Neural cell (in vitro differentiated cells): ENCODE measurements at regions not wholly inside any gene's neighbourhood (a gene's known extent, or its start where the extent isn't known, plus 50 kb on each side); places are given as distances from the start of the nearest gene placed in this dataset.

Experiments
- H2AFZ ChIP-seq: fragments of 200-600, 300-800 bp; sonication (generic), shearing (Covaris generic); 2 replicates; pipeline ENCODE4 v1.6.0; 2014; ENCODE audit warnings: low read depth, mild to moderate bottlenecking, antibody characterized with exemption, low read length, moderate library complexity
- H3F3A ChIP-seq: fragments of 200-600 bp; shearing (Covaris generic); 2 replicates; pipeline ENCODE4 v1.6.1; 2016; ENCODE audit warnings: mild to moderate bottlenecking, moderate library complexity, mixed read lengths, antibody characterized with exemption, low read length; ENCODE audit not compliant: insufficient read depth, poor library complexity, severe bottlenecking
- H3K27ac ChIP-seq: fragments of 200-600, 300-800 bp; sonication (generic), shearing (Covaris generic); 2 replicates; pipeline ENCODE4 v1.5.1; 2014; ENCODE audit warnings: mild to moderate bottlenecking, low read length, moderate library complexity
- H3K27me3 ChIP-seq: fragments of 300-800, 200-600 bp; sonication (generic), shearing (Covaris generic); 2 replicates; pipeline ENCODE4 v1.6.0; 2014; ENCODE audit warnings: mild to moderate bottlenecking, low read depth, low read length, moderate library complexity; ENCODE audit not compliant: insufficient read depth
- H3K36me3 ChIP-seq: fragments of 300-800, 200-600 bp; sonication (generic), shearing (Covaris generic); 2 replicates; pipeline ENCODE4 v1.5.1; 2014; ENCODE audit warnings: mild to moderate bottlenecking, antibody characterized with exemption, low read length, moderate library complexity; ENCODE audit not compliant: insufficient read depth
- H3K4me2 ChIP-seq: fragments of 300-800, 200-600 bp; sonication (generic), shearing (Covaris generic); 2 replicates; pipeline ENCODE4 v1.6.0; 2014; ENCODE audit warnings: mild to moderate bottlenecking, low read length
- H3K4me3 ChIP-seq: fragments of 300-800, 200-600 bp; sonication (generic), shearing (Covaris generic); 2 replicates; pipeline ENCODE4 v1.5.1; 2014; ENCODE audit warnings: mild to moderate bottlenecking, low read length, moderate library complexity
- H3K79me2 ChIP-seq: fragments of 200-600 bp; shearing (Covaris generic); replicated peaks from 2 replicates; pipeline ENCODE4 v1.6.0; 2014; ENCODE audit warnings: mild to moderate bottlenecking, low read length, moderate library complexity; ENCODE audit not compliant: insufficient read depth
- H3K9ac ChIP-seq: fragments of 300-800, 200-600 bp; sonication (generic), shearing (Covaris generic); 2 replicates; pipeline ENCODE4 v1.6.1; 2016; ENCODE audit warnings: mild to moderate bottlenecking, low read length, mixed read lengths
- H3K9me2 ChIP-seq: fragments of 200-600 bp; shearing (Covaris generic); 2 replicates; pipeline ENCODE4 v1.6.1; 2016; ENCODE audit warnings: mild to moderate bottlenecking, low read length, mixed read lengths; ENCODE audit not compliant: insufficient read depth
- H3K9me3 ChIP-seq: fragments of 200-600, 300-800 bp; sonication (generic), shearing (Covaris generic); 2 replicates; pipeline ENCODE4 v1.6.1; 2016; ENCODE audit warnings: mild to moderate bottlenecking, mixed run types, low read length, moderate library complexity, mixed read lengths
- H4K20me1 ChIP-seq: fragments of 200-600 bp; shearing (Covaris generic); 2 replicates; pipeline ENCODE4 v1.6.1; 2016; ENCODE audit warnings: mild to moderate bottlenecking, mixed run types; ENCODE audit not compliant: insufficient read depth
- CTCF ChIP-seq: fragments of 450-650 bp; IDR thresholded peaks from 2 replicates; pipeline ENCODE4 v1.5.1; 2014; ENCODE audit warnings: antibody characterized with exemption, mild to moderate bottlenecking, moderate library complexity; ENCODE audit not compliant: poor library complexity, severe bottlenecking
- EP300 ChIP-seq: fragments of 450-650 bp; conservative IDR thresholded peaks from 2 replicates; pipeline ENCODE4 v1.6.1; 2014; ENCODE audit warnings: antibody characterized with exemption, mild to moderate bottlenecking, moderate library complexity; ENCODE audit not compliant: poor library complexity, severe bottlenecking
- EZH2 ChIP-seq: fragments of 200-600, 300-800 bp; shearing (Covaris generic), sonication (generic); IDR thresholded peaks from 2 replicates; pipeline ENCODE4 v1.6.1; 2014; ENCODE audit warnings: antibody characterized with exemption, low read length, borderline replicate concordance, mild to moderate bottlenecking; ENCODE audit not compliant: insufficient read depth, poor library complexity, severe bottlenecking
- MXI1 ChIP-seq: fragments of 450-650 bp; conservative IDR thresholded peaks from 2 replicates; pipeline ENCODE4 v1.6.1; 2014; ENCODE audit warnings: antibody characterized with exemption, mild to moderate bottlenecking; ENCODE audit not compliant: poor library complexity, severe bottlenecking
- POLR2AphosphoS5 ChIP-seq: IDR thresholded peaks from 2 replicates; pipeline ENCODE4 v1.6.1; 2012
- RAD21 ChIP-seq: fragments of 450-650 bp; conservative IDR thresholded peaks from 2 replicates; pipeline ENCODE4 v1.6.1; 2014; ENCODE audit warnings: antibody characterized with exemption, mild to moderate bottlenecking, moderate library complexity
- REST ChIP-seq: IDR thresholded peaks from 2 replicates; pipeline ENCODE4 v1.6.1; 2012; ENCODE audit warnings: borderline replicate concordance
- SMC3 ChIP-seq: fragments of 450-650 bp; conservative IDR thresholded peaks from 2 replicates; pipeline ENCODE4 v1.6.1; 2014; ENCODE audit warnings: antibody characterized with exemption, mild to moderate bottlenecking, moderate library complexity; ENCODE audit not compliant: poor library complexity
- TAF1 ChIP-seq: IDR thresholded peaks from 2 replicates; pipeline ENCODE4 v1.6.1; 2012; ENCODE audit warnings: low read depth

GRCh38 chr4:56241500-56241899 lies 145.8 kb downstream of the AASDH start:
- Histone ChIP-seq H3F3A (peaks cover 2% of the 10 kb centered on the region), H3K27me3 (no peaks in the 10 kb centered on the region), H3K9me3 (no peaks in the 10 kb centered on the region), H3K9ac (no peak overlapping the region), H4K20me1 (no peaks in the 10 kb centered on the region), H3K4me3 (no peak overlapping the region), H3K36me3 (no peaks in the 10 kb centered on the region), H3K79me2 (no peaks in the 10 kb centered on the region), H3K27ac (no peak overlapping the region), H3K9me2 (no peaks in the 10 kb centered on the region), H2AFZ (no peak overlapping the region), H3K4me2 (no peak overlapping the region)
- TF ChIP-seq REST (no peak), POLR2AphosphoS5 (no peak), EP300 (no peak), EZH2 (no peak), TAF1 (no peak), MXI1 (no peak), SMC3 (no peak), RAD21 (no peak), CTCF (no peak)

- no peaks in the 10 kb centered on the region for H3K27me3 ChIP-seq
- H3F3A ChIP-seq: peaks cover 2% of the 10 kb centered on the region
- no peaks in the 10 kb centered on the region for H3K9me2 ChIP-seq
- no peak for TF ChIP-seq EP300
- TF ChIP-seq POLR2AphosphoS5: no peak
- no peak for TF ChIP-seq MXI1
- no peak for TF ChIP-seq REST
- no peak for TF ChIP-seq RAD21
- TF ChIP-seq CTCF: no peak
- TF ChIP-seq SMC3: no peak
- no peak for TF ChIP-seq EZH2
- TF ChIP-seq TAF1: no peak
- no peak overlapping the region for H3K27ac ChIP-seq
- no peak overlapping the region for H2AFZ ChIP-seq
- no peaks in the 10 kb centered on the region for H3K36me3 ChIP-seq
- no peaks in the 10 kb centered on the region for H3K79me2 ChIP-seq
- no peaks in the 10 kb centered on the region for H3K9me3 ChIP-seq
- no peak overlapping the region for H3K9ac ChIP-seq
- no peak overlapping the region for H3K4me3 ChIP-seq
- H4K20me1 ChIP-seq: no peaks in the 10 kb centered on the region
- no peak overlapping the region for H3K4me2 ChIP-seq
Observed at GRCh38 chr4:56240554-56241174, 146.6 kb downstream of the AASDH start.
